B cell (primary cell): ENCODE measurements at regions not wholly inside any gene's neighbourhood (a gene's known extent, or its start where the extent isn't known, plus 50 kb on each side); places are given as distances from the start of the nearest gene placed in this dataset.

Experiments
- ATAC-seq: fragments of 200-7000 bp; cut with Tn5 transposase; one replicate; pipeline ENCODE4 v1.10.0; 2021; ENCODE audit warnings: low read depth, mild to moderate bottlenecking, moderate number of reproducible peaks, moderate library complexity
- CTCF ChIA-PET: fragments of 350-600 bp; sonication (Branson Sonifier 250); formaldehyde crosslinking; loops from one replicate; lab custom pipeline; 2021; ENCODE audit warnings: antibody characterized with exemption, inconsistent platforms; lab: Charles Lee
- POLR2A ChIA-PET: fragments of 350-600 bp; sonication (Branson Sonifier 250); formaldehyde crosslinking; loops from one replicate; lab custom pipeline; 2021; ENCODE audit warnings: antibody characterized with exemption; lab: Charles Lee
- DNase-seq: peaks from one replicate; pipeline ENCODE4 v3.0.0; 2013
- H2AFZ ChIP-seq: 2 replicates; pipeline ENCODE4 v1.6.1; 2012; ENCODE audit warnings: mild to moderate bottlenecking, low read depth, low read length; ENCODE audit not compliant: insufficient read depth, poor library complexity, severe bottlenecking
- H3K27ac ChIP-seq, 2 donors: 1 replicate in 1 of 2; 2 replicates in 1 of 2; pipeline ENCODE4 v1.5.1; 2012 to 2013; ENCODE audit warnings: low read length in 2 of 2, mild to moderate bottlenecking in 2 of 2, moderate library complexity in 1 of 2
- H3K27me3 ChIP-seq, 4 experiments: fragments of 200-600 bp in 1 of 4; sonication (generic) in 1 of 4; replicated peaks in 1 of 4; 1 replicate in 2 of 4; 2 replicates in 2 of 4; pipeline versions ENCODE4 v1.6.1 to v1.7.0; 2013 to 2016; ENCODE audit warnings: low read length in 3 of 4, mild to moderate bottlenecking in 2 of 4, mixed read lengths in 1 of 4, moderate library complexity in 1 of 4; ENCODE audit not compliant: insufficient read depth in 4 of 4, control insufficient read depth in 3 of 4; ENCODE audit errors: control extremely low read depth in 1 of 4
- H3K36me3 ChIP-seq, 2 experiments: replicated peaks in 1 of 2; 1 replicate in 1 of 2; 2 replicates in 1 of 2; pipeline versions ENCODE4 v1.6.1 to v1.7.1; 2013; ENCODE audit warnings: low read length in 1 of 2; ENCODE audit not compliant: insufficient read depth in 2 of 2, control insufficient read depth in 1 of 2; ENCODE audit errors: control extremely low read depth in 1 of 2, extremely low read depth in 1 of 2
- H3K4me1 ChIP-seq, 2 donors: fragments of 200-600 bp in 1 of 2; sonication (generic) in 1 of 2; 1 replicate in 1 of 2; 2 replicates in 1 of 2; pipeline versions ENCODE4 v1.5.1 to v1.6.1; 2013 to 2017; ENCODE audit warnings: low read length in 2 of 2; ENCODE audit not compliant: control insufficient read depth in 2 of 2, insufficient read depth in 2 of 2
- H3K4me2 ChIP-seq: replicated peaks from 2 replicates; pipeline ENCODE3; 2012; ENCODE audit warnings: mild to moderate bottlenecking, low read depth, low read length; ENCODE audit not compliant: poor library complexity, severe bottlenecking
- H3K4me3 ChIP-seq, 5 experiments: fragments of 200-600 bp in 1 of 5; sonication (generic) in 1 of 5; 1 replicate in 3 of 5; 2 replicates in 2 of 5; pipeline versions ENCODE4 v1.5.1 to v1.7.0; 2011 to 2016; ENCODE audit warnings: low read length in 4 of 5, mild to moderate bottlenecking in 4 of 5, low read depth in 2 of 5, control low read depth in 1 of 5, moderate library complexity in 1 of 5; ENCODE audit not compliant: insufficient read depth in 1 of 5; ENCODE audit errors: control extremely low read depth in 1 of 5, extremely low read depth in 1 of 5
- H3K79me2 ChIP-seq: fragments of 200-600 bp; sonication (generic); one replicate; pipeline ENCODE4 v1.6.0; 2016; ENCODE audit warnings: low read length; ENCODE audit not compliant: control insufficient read depth, insufficient read depth
- H3K9ac ChIP-seq: fragments of 200-600 bp; sonication (generic); 2 replicates; pipeline ENCODE4 v1.6.1; 2017; ENCODE audit warnings: mild to moderate bottlenecking, low read length, moderate library complexity
- H3K9me3 ChIP-seq, 3 donors: one replicate each; pipeline versions ENCODE4 v1.6.1 to v1.7.1; 2013; ENCODE audit warnings: low read length in 2 of 3; ENCODE audit not compliant: control insufficient read depth in 2 of 3, insufficient read depth in 1 of 3; ENCODE audit errors: control extremely low read depth in 1 of 3
- H4K20me1 ChIP-seq: 2 replicates; pipeline ENCODE4 v1.6.0; 2012; ENCODE audit warnings: mild to moderate bottlenecking, low read length; ENCODE audit not compliant: insufficient read depth, control insufficient read depth, poor library complexity, severe bottlenecking
- H3K27ac Mint-ChIP-seq: one replicate; pipeline ENCODE4 v1.8.0; 2021; ENCODE audit warnings: mixed read lengths
- H3K27me3 Mint-ChIP-seq: one replicate; pipeline ENCODE4 v1.8.0; 2021; ENCODE audit warnings: mixed read lengths
- H3K4me1 Mint-ChIP-seq: one replicate; pipeline ENCODE4 v1.8.0; 2021; ENCODE audit warnings: mixed read lengths
- H3K4me3 Mint-ChIP-seq: one replicate; pipeline ENCODE4 v1.8.0; 2021; ENCODE audit warnings: mixed read lengths
- H3K9me3 Mint-ChIP-seq: one replicate; pipeline ENCODE4 v1.8.0; 2022; ENCODE audit warnings: mixed read lengths; ENCODE audit not compliant: insufficient read depth
- EZH2 ChIP-seq: IDR thresholded peaks from 2 replicates; pipeline ENCODE4 v1.6.1; 2012; ENCODE audit warnings: borderline replicate concordance, low read depth, mild to moderate bottlenecking, moderate library complexity, low read length; ENCODE audit not compliant: insufficient read depth, poor library complexity, severe bottlenecking
- WGBS: methylation state at CpG from one replicate; pipeline ENCODE4 v1.1.5; 2013; ENCODE audit warnings: missing lambda C conversion rate; ENCODE audit not compliant: insufficient coverage; 5-methylcytosine and 5-hydroxymethylcytosine counted together
- intact Hi-C: fragments of 100-400 bp; cut with micrococcal nuclease; formaldehyde crosslinking; loops from one replicate; pipeline ENCODE4 v1.10.0; 2022
- TF ChIP-seq, protein P1 (sequence below): fragments of 200-600 bp; IDR thresholded peaks from one replicate; pipeline ENCODE4 v1.8.0; 2022; ENCODE audit warnings: antibody characterized with exemption, mild to moderate bottlenecking

DNA sequence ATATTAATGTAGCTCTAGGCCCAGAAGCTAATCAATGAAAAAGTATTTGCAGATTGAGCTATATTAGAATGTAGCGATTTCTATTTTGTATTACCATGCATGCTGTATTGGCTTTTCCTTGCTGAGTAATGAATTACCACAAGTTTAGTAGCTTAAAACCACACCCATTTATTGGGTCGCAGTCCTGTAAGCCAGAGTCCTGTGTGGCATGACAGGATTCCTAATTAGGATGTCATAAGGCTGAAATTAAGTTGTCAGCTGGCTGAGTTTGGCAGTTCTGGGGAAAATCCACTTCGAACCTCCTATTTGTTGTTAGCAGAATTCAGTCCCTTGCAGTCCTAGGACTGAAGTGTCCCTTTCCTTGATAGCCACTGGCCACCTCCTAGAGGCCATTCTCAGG, 50.3 kb upstream of the HHIP start:
- no peaks in the 10 kb centered on the region for H3K9me3 Mint-ChIP-seq
- H3K27me3 ChIP-seq, result no peaks in the 10 kb centered on the region
- no peak overlapping the region for H3K4me3 ChIP-seq
- no peak overlapping the region for H3K4me2 ChIP-seq
- ChIA-PET CTCF (no interaction called here), POLR2A (interaction anchor here (0.7 kb wide), 1 partner anchor 48 kb away, joined by 3 read pairs; no protein-coding TSS in a partner anchor)
- H2AFZ ChIP-seq, result no peak overlapping the region
- H3K36me3 ChIP-seq, result no peaks in the 10 kb centered on the region
- H3K4me1 Mint-ChIP-seq, result no peaks in the 10 kb centered on the region
- H3K27ac Mint-ChIP-seq, result no peak overlapping the region
- H3K27me3 Mint-ChIP-seq, result peaks cover 7% of the 10 kb centered on the region
- no peaks in the 10 kb centered on the region for H3K9me3 ChIP-seq
- no peak overlapping the region for H3K27ac ChIP-seq
- H3K4me3 Mint-ChIP-seq, result no peak overlapping the region
- no peak overlapping the region for H3K9ac ChIP-seq
- no peak for ATAC-seq
- H3K4me1 ChIP-seq, result no peaks in the 10 kb centered on the region
- H4K20me1 ChIP-seq, result no peaks in the 10 kb centered on the region
- intact Hi-C loops, result no loop called here
- H3K79me2 ChIP-seq, result no peaks in the 10 kb centered on the region
- WGBS, result 89% methylated on average over 1 of the region's 3 CpGs
- TF ChIP-seq EZH2, result no peak
- TF ChIP-seq, protein P1, sequence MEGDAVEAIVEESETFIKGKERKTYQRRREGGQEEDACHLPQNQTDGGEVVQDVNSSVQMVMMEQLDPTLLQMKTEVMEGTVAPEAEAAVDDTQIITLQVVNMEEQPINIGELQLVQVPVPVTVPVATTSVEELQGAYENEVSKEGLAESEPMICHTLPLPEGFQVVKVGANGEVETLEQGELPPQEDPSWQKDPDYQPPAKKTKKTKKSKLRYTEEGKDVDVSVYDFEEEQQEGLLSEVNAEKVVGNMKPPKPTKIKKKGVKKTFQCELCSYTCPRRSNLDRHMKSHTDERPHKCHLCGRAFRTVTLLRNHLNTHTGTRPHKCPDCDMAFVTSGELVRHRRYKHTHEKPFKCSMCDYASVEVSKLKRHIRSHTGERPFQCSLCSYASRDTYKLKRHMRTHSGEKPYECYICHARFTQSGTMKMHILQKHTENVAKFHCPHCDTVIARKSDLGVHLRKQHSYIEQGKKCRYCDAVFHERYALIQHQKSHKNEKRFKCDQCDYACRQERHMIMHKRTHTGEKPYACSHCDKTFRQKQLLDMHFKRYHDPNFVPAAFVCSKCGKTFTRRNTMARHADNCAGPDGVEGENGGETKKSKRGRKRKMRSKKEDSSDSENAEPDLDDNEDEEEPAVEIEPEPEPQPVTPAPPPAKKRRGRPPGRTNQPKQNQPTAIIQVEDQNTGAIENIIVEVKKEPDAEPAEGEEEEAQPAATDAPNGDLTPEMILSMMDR, result no peak
- no peak for DNase-seq
